Fibroblast of pulmonary artery (primary cell): ENCODE measurements at regions not wholly inside any gene's neighbourhood (a gene's known extent, or its start where the extent isn't known, plus 50 kb on each side); places are given as distances from the start of the nearest gene placed in this dataset.

ENCODE experiments used
- DNase-seq: peaks from one replicate; pipeline ENCODE4 v3.0.0-alpha.2; 2010; ENCODE audit warnings: low read depth
- H3K4me3 ChIP-seq: replicated peaks from 2 replicates; pipeline ENCODE4 v1.5.1; 2011; ENCODE audit warnings: low read depth, mild to moderate bottlenecking, control low read depth, low read length, moderate library complexity
- TF ChIP-seq, protein P1 (sequence below): IDR thresholded peaks from 2 replicates; pipeline ENCODE4 v1.5.1; 2011; ENCODE audit warnings: mild to moderate bottlenecking, control low read depth, low read length, inconsistent platforms; ENCODE audit errors: missing control alignments

- no peak for DNase-seq
- TF ChIP-seq, protein P1, sequence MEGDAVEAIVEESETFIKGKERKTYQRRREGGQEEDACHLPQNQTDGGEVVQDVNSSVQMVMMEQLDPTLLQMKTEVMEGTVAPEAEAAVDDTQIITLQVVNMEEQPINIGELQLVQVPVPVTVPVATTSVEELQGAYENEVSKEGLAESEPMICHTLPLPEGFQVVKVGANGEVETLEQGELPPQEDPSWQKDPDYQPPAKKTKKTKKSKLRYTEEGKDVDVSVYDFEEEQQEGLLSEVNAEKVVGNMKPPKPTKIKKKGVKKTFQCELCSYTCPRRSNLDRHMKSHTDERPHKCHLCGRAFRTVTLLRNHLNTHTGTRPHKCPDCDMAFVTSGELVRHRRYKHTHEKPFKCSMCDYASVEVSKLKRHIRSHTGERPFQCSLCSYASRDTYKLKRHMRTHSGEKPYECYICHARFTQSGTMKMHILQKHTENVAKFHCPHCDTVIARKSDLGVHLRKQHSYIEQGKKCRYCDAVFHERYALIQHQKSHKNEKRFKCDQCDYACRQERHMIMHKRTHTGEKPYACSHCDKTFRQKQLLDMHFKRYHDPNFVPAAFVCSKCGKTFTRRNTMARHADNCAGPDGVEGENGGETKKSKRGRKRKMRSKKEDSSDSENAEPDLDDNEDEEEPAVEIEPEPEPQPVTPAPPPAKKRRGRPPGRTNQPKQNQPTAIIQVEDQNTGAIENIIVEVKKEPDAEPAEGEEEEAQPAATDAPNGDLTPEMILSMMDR = no peak
- H3K4me3 ChIP-seq = no peak overlapping the region
These were observed 351.2 kb downstream of the C16orf95 start for GRCh38 chr16:86965840-86966550.

DNA sequence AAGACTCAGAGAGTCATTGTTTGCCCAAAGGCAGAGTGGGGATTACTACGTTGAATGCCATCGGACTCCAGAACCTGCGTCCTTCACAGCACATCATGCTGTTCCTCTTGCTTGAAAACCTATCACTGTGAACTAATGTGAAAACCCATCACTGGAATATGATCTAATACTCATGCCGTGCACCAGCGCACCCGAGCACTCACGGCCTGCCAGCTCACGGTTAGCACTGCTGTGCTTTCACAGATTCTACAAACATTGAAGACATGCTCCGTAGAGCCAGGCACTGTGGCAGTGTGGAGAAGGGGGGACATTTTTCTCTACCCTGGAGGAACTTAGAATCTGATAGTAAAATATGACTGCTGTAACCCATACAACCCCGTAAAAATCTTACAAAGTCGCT is 350.4 kb downstream of the C16orf95 start:
- H3K4me3 ChIP-seq = no peak overlapping the region
- no peak for DNase-seq
- TF ChIP-seq, protein P1 = no peak

DNA sequence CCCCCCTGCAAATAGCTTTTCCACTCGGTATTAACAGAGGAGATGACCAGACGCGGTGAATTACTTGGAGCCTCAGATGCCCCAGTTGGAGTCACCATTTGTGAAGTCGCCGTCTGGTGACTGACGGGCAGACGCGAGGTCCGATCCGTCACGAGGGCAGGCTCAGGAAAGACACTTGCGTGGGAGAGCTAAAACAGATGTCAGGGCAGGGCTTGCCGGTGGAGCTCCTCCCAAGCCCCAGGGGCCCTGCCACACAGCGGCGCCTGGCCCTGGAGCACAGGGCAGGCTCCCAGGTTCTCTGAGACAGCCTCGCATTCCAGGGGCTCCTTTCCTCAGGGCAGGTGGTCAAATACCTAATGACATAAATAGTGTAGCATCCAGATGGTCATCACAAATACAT is 348.3 kb downstream of the C16orf95 start:
- H3K4me3 ChIP-seq = no peak overlapping the region
- TF ChIP-seq, protein P1 = no peak

GRCh38 chr16:86969716-86970115 is 347.5 kb downstream of the C16orf95 start:
- H3K4me3 ChIP-seq = no peak overlapping the region
- TF ChIP-seq, protein P1 = no peak
- DNase-seq = no peak

More for the DNA sequence above, 348.3 kb downstream of the C16orf95 start:
- no peak for DNase-seq

DNA sequence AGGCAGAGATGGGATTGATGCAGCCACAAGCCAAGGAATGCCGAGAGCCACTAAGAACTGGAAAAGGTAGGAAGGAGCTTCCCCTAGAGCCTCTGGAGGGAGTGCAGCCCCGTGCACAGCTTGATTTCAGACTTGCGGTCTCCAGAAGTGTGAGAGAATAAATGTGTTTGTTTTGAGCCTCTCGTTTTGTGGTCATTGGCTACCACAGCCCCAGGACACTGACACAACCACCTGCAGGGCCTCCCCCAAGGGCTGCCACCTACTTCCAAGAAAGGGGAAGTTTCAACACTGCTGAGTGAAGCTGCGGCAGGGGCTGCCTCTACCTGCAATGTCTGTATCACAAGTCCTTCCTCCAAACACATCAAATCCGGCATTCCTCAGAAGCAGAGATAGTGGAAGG is 346.9 kb downstream of the C16orf95 start:
- DNase-seq = no peak
- TF ChIP-seq, protein P1 = no peak
- H3K4me3 ChIP-seq = no peak overlapping the region

DNA sequence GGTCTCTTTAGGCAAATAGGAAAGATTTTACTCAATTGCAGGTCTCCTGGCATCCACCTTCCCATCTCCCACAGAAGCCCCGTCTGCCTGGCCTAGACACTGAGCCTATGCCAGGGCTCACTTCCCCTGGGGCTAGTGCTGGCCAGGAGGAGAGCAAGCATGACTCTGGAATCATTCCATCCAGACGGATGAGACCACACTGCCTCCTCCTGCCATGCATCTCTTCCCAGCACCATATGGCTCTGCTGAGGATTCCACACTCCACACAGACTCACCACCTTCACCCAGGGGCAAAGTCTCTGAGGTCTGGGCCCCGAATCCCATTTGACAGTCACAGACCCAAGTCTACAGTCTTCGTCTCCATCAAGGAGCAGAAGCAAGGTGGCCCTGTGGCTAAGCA is 346.5 kb downstream of the C16orf95 start:
- DNase-seq = no peak
- TF ChIP-seq, protein P1 = no peak
- no peak overlapping the region for H3K4me3 ChIP-seq

GRCh38 chr16:86971251-86971650 is 345.9 kb downstream of the C16orf95 start:
- H3K4me3 ChIP-seq = no peak overlapping the region
- DNase-seq = no peak
- TF ChIP-seq, protein P1 = no peak
